ENCODE measurements at regions not wholly inside any gene's neighbourhood (a gene's known extent, or its start where the extent isn't known, plus 50 kb on each side); places are given as distances from the start of the nearest gene placed in this dataset.
A peak's percentile ranks its signal among the peaks of the same experiment; 100 is the strongest.

DNA sequence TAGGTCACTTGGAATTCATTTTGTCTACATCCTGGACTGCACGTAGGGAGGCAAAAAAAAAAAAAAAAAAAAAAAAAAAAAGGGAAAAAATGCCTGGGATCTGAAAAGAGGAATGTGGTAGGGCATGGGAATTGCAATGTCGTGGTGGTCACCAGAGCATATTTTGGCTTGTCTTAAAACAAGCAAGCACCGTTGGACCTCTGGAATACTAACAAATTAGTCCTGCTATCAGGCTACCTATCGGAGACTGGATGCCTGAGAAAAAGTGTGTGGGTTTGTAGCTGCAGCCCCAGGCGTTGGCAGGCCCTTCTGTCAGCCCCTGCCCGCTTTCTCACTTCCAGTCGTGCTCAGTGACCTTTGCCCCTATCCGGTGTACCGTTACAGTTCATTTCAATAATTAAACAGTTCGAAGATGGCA is 588.5 kb upstream of the ZEB2 start:
- H3K36me3 ChIP-seq (ENCODE audit: insufficient read depth, low read length) = no peaks in the 10 kb centered on the region
- H3K4me2 ChIP-seq (ENCODE audit: low read length) = no peak overlapping the region
- Mint-ChIP-seq H3K36me3 (ENCODE audit: low read depth, unreplicated experiment) (no peaks in the 10 kb centered on the region), H3K4me1 (ENCODE audit: low read depth, unreplicated experiment) (peaks cover 33% of the 10 kb centered on the region), H3K4me3 (ENCODE audit: unreplicated experiment) (no peak overlapping the region), H3K9me3 (ENCODE audit: unreplicated experiment) (no peaks in the 10 kb centered on the region), H3K27me3 (ENCODE audit: low read depth, unreplicated experiment) (no peaks in the 10 kb centered on the region), H3K27ac (ENCODE audit: unreplicated experiment) (peak overlapping the region; percentile 85)
- no peaks in the 10 kb centered on the region for H3K79me2 ChIP-seq (ENCODE audit: insufficient read depth, low read length)
- DNase-seq (ENCODE audit: low read depth) (peak; percentile 74), FAIRE-seq (no peak)
- H4K20me1 ChIP-seq (ENCODE audit: insufficient read depth, low read length) = no peaks in the 10 kb centered on the region
- H3K4me3 ChIP-seq (ENCODE audit: insufficient read depth, low read depth, low read length) = no peak overlapping the region
- no peak for TF ChIP-seq EZH2 (IDR thresholded peaks at IDR 0.05; ENCODE audit: insufficient read depth, low read length)
- no peak for TF ChIP-seq CTCF (IDR thresholded peaks at IDR 0.05; ENCODE audit: insufficient read depth, low read depth, low read length)
- H3K27ac ChIP-seq (ENCODE audit: low read depth, low read length) = no peak overlapping the region
- no peak overlapping the region for H3K9ac ChIP-seq (ENCODE audit: low read length)
- H3K27me3 ChIP-seq (ENCODE audit: insufficient read depth, low read length) = no peaks in the 10 kb centered on the region
- H2AFZ ChIP-seq (ENCODE audit: low read depth, low read length) = no peak overlapping the region
- H3K4me1 ChIP-seq (ENCODE audit: insufficient read depth, low read length) = peaks cover 8% of the 10 kb centered on the region
- no peaks in the 10 kb centered on the region for H3K9me3 ChIP-seq (ENCODE audit: insufficient read depth, low read depth, low read length)

GRCh38 chr2:145106293-145106692 is 586.4 kb upstream of the ZEB2 start:
- H3K27ac Mint-ChIP-seq (ENCODE audit: unreplicated experiment) = no peak overlapping the region
- no peak for TF ChIP-seq EZH2 (IDR thresholded peaks at IDR 0.05; ENCODE audit: insufficient read depth, low read length)
- no peak for FAIRE-seq

DNA sequence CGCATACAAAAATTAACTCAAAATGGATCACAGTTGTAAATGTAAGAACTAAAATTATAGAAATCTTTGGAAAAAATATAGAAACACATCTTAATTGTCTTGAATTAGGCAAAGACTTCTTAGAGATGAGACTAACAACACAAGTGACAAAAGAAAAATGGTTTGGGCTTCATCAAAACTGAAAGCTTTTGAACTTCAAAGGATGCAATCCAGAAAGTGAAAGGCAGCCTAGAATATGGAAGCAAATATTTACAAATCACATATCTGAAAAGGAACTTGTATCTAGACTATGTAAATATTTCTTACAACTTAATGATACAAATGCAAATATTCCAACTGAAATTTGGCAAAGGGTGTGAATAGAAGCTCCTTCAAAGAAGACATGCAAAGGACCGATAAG is 582.8 kb upstream of the ZEB2 start:
- DNase-seq (ENCODE audit: low read depth) = no peak
- H3K9me3 ChIP-seq (ENCODE audit: insufficient read depth, low read depth, low read length) = no peaks in the 10 kb centered on the region
- H3K27ac Mint-ChIP-seq (ENCODE audit: unreplicated experiment) = no peak overlapping the region

More at GRCh38 chr2:145106293-145106692, 586.4 kb upstream of the ZEB2 start:
- Mint-ChIP-seq H3K27me3 (ENCODE audit: low read depth, unreplicated experiment) (no peaks in the 10 kb centered on the region), H3K9me3 (ENCODE audit: unreplicated experiment) (peaks cover 2% of the 10 kb centered on the region), H3K4me3 (ENCODE audit: unreplicated experiment) (no peak overlapping the region), H3K4me1 (ENCODE audit: low read depth, unreplicated experiment) (peaks cover 22% of the 10 kb centered on the region), H3K36me3 (ENCODE audit: low read depth, unreplicated experiment) (no peaks in the 10 kb centered on the region)
- H3K79me2 ChIP-seq (ENCODE audit: insufficient read depth, low read length) = no peaks in the 10 kb centered on the region
- H3K27ac ChIP-seq (ENCODE audit: low read depth, low read length) = no peak overlapping the region
- H3K9me3 ChIP-seq (ENCODE audit: insufficient read depth, low read depth, low read length) = no peaks in the 10 kb centered on the region
- H3K9ac ChIP-seq (ENCODE audit: low read length) = no peak overlapping the region
- H3K4me1 ChIP-seq (ENCODE audit: insufficient read depth, low read length) = peaks cover 8% of the 10 kb centered on the region
- no peaks in the 10 kb centered on the region for H3K27me3 ChIP-seq (ENCODE audit: insufficient read depth, low read length)
- H4K20me1 ChIP-seq (ENCODE audit: insufficient read depth, low read length) = no peaks in the 10 kb centered on the region
- no peak overlapping the region for H3K4me3 ChIP-seq (ENCODE audit: insufficient read depth, low read depth, low read length)
- no peak for DNase-seq (ENCODE audit: low read depth)
- H3K4me2 ChIP-seq (ENCODE audit: low read length) = no peak overlapping the region
- H3K36me3 ChIP-seq (ENCODE audit: insufficient read depth, low read length) = no peaks in the 10 kb centered on the region
- H2AFZ ChIP-seq (ENCODE audit: low read depth, low read length) = no peak overlapping the region

More for the DNA sequence above, 582.8 kb upstream of the ZEB2 start:
- H2AFZ ChIP-seq (ENCODE audit: low read depth, low read length) = no peak overlapping the region
- H3K27ac ChIP-seq (ENCODE audit: low read depth, low read length) = no peak overlapping the region
- no peak overlapping the region for H3K9ac ChIP-seq (ENCODE audit: low read length)
- peaks cover 2% of the 10 kb centered on the region for H3K9me3 Mint-ChIP-seq (ENCODE audit: unreplicated experiment)
- no peaks in the 10 kb centered on the region for H3K36me3 ChIP-seq (ENCODE audit: insufficient read depth, low read length)
- H3K79me2 ChIP-seq (ENCODE audit: insufficient read depth, low read length) = no peaks in the 10 kb centered on the region
- no peaks in the 10 kb centered on the region for H3K36me3 Mint-ChIP-seq (ENCODE audit: low read depth, unreplicated experiment)
- H3K4me1 ChIP-seq (ENCODE audit: insufficient read depth, low read length) = no peaks in the 10 kb centered on the region
- no peak overlapping the region for H3K4me2 ChIP-seq (ENCODE audit: low read length)
- H3K4me3 Mint-ChIP-seq (ENCODE audit: unreplicated experiment) = no peak overlapping the region
- TF ChIP-seq CTCF (IDR thresholded peaks at IDR 0.05; ENCODE audit: insufficient read depth, low read depth, low read length) = no peak
- TF ChIP-seq EZH2 (IDR thresholded peaks at IDR 0.05; ENCODE audit: insufficient read depth, low read length) = no peak
- no peaks in the 10 kb centered on the region for H3K27me3 Mint-ChIP-seq (ENCODE audit: low read depth, unreplicated experiment)
- no peak for FAIRE-seq
- no peak overlapping the region for H3K4me3 ChIP-seq (ENCODE audit: insufficient read depth, low read depth, low read length)
- peaks cover 9% of the 10 kb centered on the region for H3K4me1 Mint-ChIP-seq (ENCODE audit: low read depth, unreplicated experiment)
- H3K27me3 ChIP-seq (ENCODE audit: insufficient read depth, low read length) = no peaks in the 10 kb centered on the region
- H4K20me1 ChIP-seq (ENCODE audit: insufficient read depth, low read length) = no peaks in the 10 kb centered on the region

Measured in astrocyte (in vitro differentiated cells and primary cell).